ENCODE measurements at regions not wholly inside any gene's neighbourhood (a gene's known extent, or its start where the extent isn't known, plus 50 kb on each side); places are given as distances from the start of the nearest gene placed in this dataset.
A peak's percentile ranks its signal among the peaks of the same experiment; 100 is the strongest.

- no peak for ATAC-seq (ENCODE audit: low read depth in 2 of 2)
- Histone ChIP-seq H3K4me1 (ENCODE audit: control insufficient read depth, insufficient read depth, low read length, poor library complexity, severe bottlenecking) (no peaks in the 10 kb centered on the region), H3K4me3 (ENCODE audit: low read depth, low read length) (no peak overlapping the region), H3K9me3 (ENCODE audit: control insufficient read depth in 2 of 2, low read length in 2 of 2) (no peaks in the 10 kb centered on the region), H3K27me3 (ENCODE audit: control insufficient read depth, insufficient read depth, low read length) (no peaks in the 10 kb centered on the region), H3K36me3 (ENCODE audit: control insufficient read depth, insufficient read depth, low read length) (no peaks in the 10 kb centered on the region), H3K27ac (ENCODE audit: insufficient read depth, low read length, poor library complexity, severe bottlenecking) (no peak overlapping the region)
- no peak overlapping the region for H3K4me3 Mint-ChIP-seq
- H3K27me3 Mint-ChIP-seq = no peaks in the 10 kb centered on the region
- no peak for DNase-seq
- H3K9me3 Mint-ChIP-seq = no peaks in the 10 kb centered on the region
- no peaks in the 10 kb centered on the region for H3K4me1 Mint-ChIP-seq
- no peaks in the 10 kb centered on the region for H3K36me3 Mint-ChIP-seq
- no peak overlapping the region for H3K27ac Mint-ChIP-seq
Observed at GRCh38 chr2:126787289-126787688, 111.4 kb upstream of the TEX51 start.

- ATAC-seq (ENCODE audit: low read depth in 2 of 2) (no peak), DNase-seq (no peak)
- no peaks in the 10 kb centered on the region for H3K4me1 Mint-ChIP-seq
- no peaks in the 10 kb centered on the region for H3K9me3 ChIP-seq (ENCODE audit: control insufficient read depth in 2 of 2, low read length in 2 of 2)
- no peaks in the 10 kb centered on the region for H3K36me3 ChIP-seq (ENCODE audit: control insufficient read depth, insufficient read depth, low read length)
- H3K4me1 ChIP-seq (ENCODE audit: control insufficient read depth, insufficient read depth, low read length, poor library complexity, severe bottlenecking) = no peaks in the 10 kb centered on the region
- no peak overlapping the region for H3K4me3 ChIP-seq (ENCODE audit: low read depth, low read length)
- no peak overlapping the region for H3K4me3 Mint-ChIP-seq
- H3K27ac ChIP-seq (ENCODE audit: insufficient read depth, low read length, poor library complexity, severe bottlenecking) = no peak overlapping the region
- no peaks in the 10 kb centered on the region for H3K27me3 Mint-ChIP-seq
- H3K36me3 Mint-ChIP-seq = no peaks in the 10 kb centered on the region
- H3K9me3 Mint-ChIP-seq = no peaks in the 10 kb centered on the region
- H3K27ac Mint-ChIP-seq = no peak overlapping the region
- H3K27me3 ChIP-seq (ENCODE audit: control insufficient read depth, insufficient read depth, low read length) = no peaks in the 10 kb centered on the region
Observed at GRCh38 chr2:126788113-126788512, 110.6 kb upstream of the TEX51 start.

- H3K9me3 ChIP-seq (ENCODE audit: control insufficient read depth in 2 of 2, low read length in 2 of 2) = no peaks in the 10 kb centered on the region
- no peaks in the 10 kb centered on the region for H3K4me1 Mint-ChIP-seq
- no peaks in the 10 kb centered on the region for H3K27me3 ChIP-seq (ENCODE audit: control insufficient read depth, insufficient read depth, low read length)
- peaks cover 0 to 2% (median 0%) of the 10 kb centered on the region in 7 donors for H3K9me3 Mint-ChIP-seq
- H3K27ac ChIP-seq (ENCODE audit: insufficient read depth, low read length, poor library complexity, severe bottlenecking) = no peak overlapping the region
- no peaks in the 10 kb centered on the region for H3K27me3 Mint-ChIP-seq
- H3K36me3 ChIP-seq (ENCODE audit: control insufficient read depth, insufficient read depth, low read length) = no peaks in the 10 kb centered on the region
- H3K4me3 Mint-ChIP-seq = no peak overlapping the region
- DNase-seq (no peak), ATAC-seq (ENCODE audit: low read depth in 2 of 2) (no peak)
- H3K4me1 ChIP-seq (ENCODE audit: control insufficient read depth, insufficient read depth, low read length, poor library complexity, severe bottlenecking) = no peaks in the 10 kb centered on the region
- H3K4me3 ChIP-seq (ENCODE audit: low read depth, low read length) = no peak overlapping the region
- no peak overlapping the region for H3K27ac Mint-ChIP-seq
- H3K36me3 Mint-ChIP-seq = no peaks in the 10 kb centered on the region
Observed at GRCh38 chr2:126788652-126789051, 110.0 kb upstream of the TEX51 start.

- Histone ChIP-seq H3K4me3 (ENCODE audit: low read depth, low read length) (no peak overlapping the region), H3K36me3 (ENCODE audit: control insufficient read depth, insufficient read depth, low read length) (no peaks in the 10 kb centered on the region), H3K27ac (ENCODE audit: insufficient read depth, low read length, poor library complexity, severe bottlenecking) (no peak overlapping the region), H3K27me3 (ENCODE audit: control insufficient read depth, insufficient read depth, low read length) (no peaks in the 10 kb centered on the region), H3K4me1 (ENCODE audit: control insufficient read depth, insufficient read depth, low read length, poor library complexity, severe bottlenecking) (no peaks in the 10 kb centered on the region), H3K9me3 (ENCODE audit: control insufficient read depth in 2 of 2, low read length in 2 of 2) (no peaks in the 10 kb centered on the region)
- Mint-ChIP-seq H3K4me1 (no peaks in the 10 kb centered on the region), H3K27ac (peak overlapping the region in 1 of 3 donors; percentile 38), H3K9me3 (peaks cover 0 to 2% (median 0%) of the 10 kb centered on the region in 7 donors), H3K27me3 (no peaks in the 10 kb centered on the region), H3K4me3 (no peak overlapping the region), H3K36me3 (no peaks in the 10 kb centered on the region)
- DNase-seq (no peak), ATAC-seq (ENCODE audit: low read depth in 2 of 2) (no peak)
Observed at GRCh38 chr2:126790987-126791780, 107.5 kb upstream of the TEX51 start.

GRCh38 chr2:126792186-126792585 lies 106.5 kb upstream of the TEX51 start:
- H3K4me1 ChIP-seq (ENCODE audit: control insufficient read depth, insufficient read depth, low read length, poor library complexity, severe bottlenecking) = no peaks in the 10 kb centered on the region
- H3K4me3 Mint-ChIP-seq = no peak overlapping the region
- no peak overlapping the region for H3K27ac ChIP-seq (ENCODE audit: insufficient read depth, low read length, poor library complexity, severe bottlenecking)
- H3K27ac Mint-ChIP-seq = no peak overlapping the region
- H3K36me3 ChIP-seq (ENCODE audit: control insufficient read depth, insufficient read depth, low read length) = no peaks in the 10 kb centered on the region
- H3K4me3 ChIP-seq (ENCODE audit: low read depth, low read length) = no peak overlapping the region
- no peaks in the 10 kb centered on the region for H3K4me1 Mint-ChIP-seq
- DNase-seq = no peak
- H3K36me3 Mint-ChIP-seq = no peaks in the 10 kb centered on the region
- ATAC-seq (ENCODE audit: low read depth in 2 of 2) = peak in 1 of 2 donors; percentile 22
- H3K27me3 ChIP-seq (ENCODE audit: control insufficient read depth, insufficient read depth, low read length) = no peaks in the 10 kb centered on the region
- peaks cover 0 to 2% (median 0%) of the 10 kb centered on the region in 7 donors for H3K9me3 Mint-ChIP-seq
- no peaks in the 10 kb centered on the region for H3K27me3 Mint-ChIP-seq
- no peaks in the 10 kb centered on the region for H3K9me3 ChIP-seq (ENCODE audit: control insufficient read depth in 2 of 2, low read length in 2 of 2)

GRCh38 chr2:126792993-126793392 lies 105.7 kb upstream of the TEX51 start:
- no peak for ATAC-seq (ENCODE audit: low read depth in 2 of 2)
- no peaks in the 10 kb centered on the region for H3K4me1 Mint-ChIP-seq
- peaks cover 0 to 2% (median 0%) of the 10 kb centered on the region in 7 donors for H3K9me3 Mint-ChIP-seq

GRCh38 chr2:126793885-126794613 lies 104.6 kb upstream of the TEX51 start:
- no peaks in the 10 kb centered on the region for H3K4me1 Mint-ChIP-seq
- Histone ChIP-seq H3K36me3 (ENCODE audit: control insufficient read depth, insufficient read depth, low read length) (no peaks in the 10 kb centered on the region), H3K27ac (ENCODE audit: insufficient read depth, low read length, poor library complexity, severe bottlenecking) (no peak overlapping the region), H3K4me3 (ENCODE audit: low read depth, low read length) (no peak overlapping the region), H3K27me3 (ENCODE audit: control insufficient read depth, insufficient read depth, low read length) (no peaks in the 10 kb centered on the region), H3K9me3 (ENCODE audit: control insufficient read depth in 2 of 2, low read length in 2 of 2) (no peaks in the 10 kb centered on the region), H3K4me1 (ENCODE audit: control insufficient read depth, insufficient read depth, low read length, poor library complexity, severe bottlenecking) (no peaks in the 10 kb centered on the region)
- no peak for ATAC-seq (ENCODE audit: low read depth in 2 of 2)
- DNase-seq = no peak
- H3K36me3 Mint-ChIP-seq = no peaks in the 10 kb centered on the region
- H3K4me3 Mint-ChIP-seq = no peak overlapping the region
- H3K27me3 Mint-ChIP-seq = no peaks in the 10 kb centered on the region
- no peak overlapping the region for H3K27ac Mint-ChIP-seq
- peaks cover 0 to 2% (median 0%) of the 10 kb centered on the region in 7 donors for H3K9me3 Mint-ChIP-seq

More at GRCh38 chr2:126792993-126793392, 105.7 kb upstream of the TEX51 start:
- Histone ChIP-seq H3K9me3 (ENCODE audit: control insufficient read depth in 2 of 2, low read length in 2 of 2) (no peaks in the 10 kb centered on the region), H3K27me3 (ENCODE audit: control insufficient read depth, insufficient read depth, low read length) (no peaks in the 10 kb centered on the region), H3K4me1 (ENCODE audit: control insufficient read depth, insufficient read depth, low read length, poor library complexity, severe bottlenecking) (no peaks in the 10 kb centered on the region), H3K27ac (ENCODE audit: insufficient read depth, low read length, poor library complexity, severe bottlenecking) (no peak overlapping the region), H3K36me3 (ENCODE audit: control insufficient read depth, insufficient read depth, low read length) (no peaks in the 10 kb centered on the region), H3K4me3 (ENCODE audit: low read depth, low read length) (no peak overlapping the region)
- H3K27me3 Mint-ChIP-seq = no peaks in the 10 kb centered on the region
- H3K27ac Mint-ChIP-seq = no peak overlapping the region
- H3K4me3 Mint-ChIP-seq = no peak overlapping the region
- DNase-seq = no peak
- H3K36me3 Mint-ChIP-seq = no peaks in the 10 kb centered on the region
